WTC11 (cell line): ENCODE measurements at regions not wholly inside any gene's neighbourhood (a gene's known extent, or its start where the extent isn't known, plus 50 kb on each side); places are given as distances from the start of the nearest gene placed in this dataset.

Experiments
- ATAC-seq: fragments of 200-7000 bp; cut with Tn5 transposase; 2 replicates; pipeline ENCODE4 v1.10.0; 2021; ENCODE audit warnings: mild to moderate bottlenecking, moderate library complexity
- CTCF ChIA-PET: fragments of 300-600 bp; sonication (Branson Sonifier 250); formaldehyde crosslinking; loops from one replicate; lab custom pipeline; 2021; ENCODE audit warnings: antibody characterized with exemption; lab: Charles Lee
- POLR2A ChIA-PET: fragments of 350-600 bp; sonication (Branson Sonifier 250); formaldehyde crosslinking; loops from one replicate; lab custom pipeline; 2021; ENCODE audit warnings: antibody characterized with exemption; lab: Charles Lee
- DNase-seq: peaks from one replicate; pipeline ENCODE4 v3.0.0; 2021; ENCODE audit warnings: low spot score
- H3K27ac Mint-ChIP-seq: 2 replicates; pipeline ENCODE4 v1.8.0; 2021; ENCODE audit warnings: mixed read lengths
- H3K27me3 Mint-ChIP-seq: 2 replicates; pipeline ENCODE4 v1.8.0; 2021; ENCODE audit warnings: low read depth, mild to moderate bottlenecking, moderate library complexity, mixed read lengths
- H3K36me3 Mint-ChIP-seq: 2 replicates; pipeline ENCODE4 v1.8.0; 2021; ENCODE audit warnings: mixed read lengths
- H3K4me1 Mint-ChIP-seq: 2 replicates; pipeline ENCODE4 v1.8.0; 2022; ENCODE audit warnings: mixed read lengths
- H3K4me3 Mint-ChIP-seq: 2 replicates; pipeline ENCODE4 v1.8.0; 2021; ENCODE audit warnings: mild to moderate bottlenecking, moderate library complexity, mixed read lengths
- H3K9me3 Mint-ChIP-seq: 2 replicates; pipeline ENCODE4 v1.8.0; 2021; ENCODE audit warnings: mixed read lengths
- AFF4 ChIP-seq: sonication (generic); formaldehyde crosslinking; IDR thresholded peaks from 2 replicates; pipeline ENCODE4 v1.8.1; 2023; ENCODE audit warnings: mild to moderate bottlenecking, missing genetic modification reagents, borderline replicate concordance
- FOXK1 ChIP-seq: sonication (generic); formaldehyde crosslinking; IDR thresholded peaks from 2 replicates; pipeline ENCODE4 v1.8.0; 2022; ENCODE audit warnings: mild to moderate bottlenecking, moderate library complexity, missing genetic modification reagents
- GABPB1 ChIP-seq: sonication (generic); formaldehyde crosslinking; IDR thresholded peaks from 2 replicates; pipeline ENCODE4 v1.8.1; 2023; ENCODE audit warnings: mild to moderate bottlenecking, missing genetic modification reagents
- GTF2I ChIP-seq: fragments of 250-450 bp; sonication (Bioruptor Pico); conservative IDR thresholded peaks from 2 replicates; pipeline ENCODE4 v1.4.0; 2021; ENCODE audit warnings: mild to moderate bottlenecking
- HMGXB4 ChIP-seq: sonication (generic); formaldehyde crosslinking; IDR thresholded peaks from 2 replicates; pipeline ENCODE4 v1.8.1; 2023; ENCODE audit warnings: mild to moderate bottlenecking, moderate library complexity, missing genetic modification reagents
- IRF2 ChIP-seq: sonication (generic); formaldehyde crosslinking; IDR thresholded peaks from 2 replicates; pipeline ENCODE4 v1.8.0; 2022; ENCODE audit warnings: low read depth, missing genetic modification reagents, borderline replicate concordance
- JAZF1 ChIP-seq: fragments of 250-450 bp; sonication (Bioruptor Pico); IDR thresholded peaks from 2 replicates; pipeline ENCODE4 v1.9.0; 2021; ENCODE audit warnings: moderate library complexity, mild to moderate bottlenecking, inconsistent platforms
- KAT7 ChIP-seq: sonication (generic); formaldehyde crosslinking; IDR thresholded peaks from 2 replicates; pipeline ENCODE4 v1.8.1; 2023; ENCODE audit warnings: missing genetic modification reagents, mild to moderate bottlenecking, borderline replicate concordance
- MLX ChIP-seq: sonication (generic); formaldehyde crosslinking; IDR thresholded peaks from 2 replicates; pipeline ENCODE4 v1.8.1; 2023; ENCODE audit warnings: mild to moderate bottlenecking, missing genetic modification reagents, moderate library complexity
- NR2C2 ChIP-seq: sonication (generic); formaldehyde crosslinking; IDR thresholded peaks from 2 replicates; pipeline ENCODE4 v1.8.0; 2022; ENCODE audit warnings: mild to moderate bottlenecking, missing genetic modification reagents
- PREB ChIP-seq: sonication (generic); formaldehyde crosslinking; IDR thresholded peaks from 2 replicates; pipeline ENCODE4 v1.8.1; 2022; ENCODE audit warnings: mild to moderate bottlenecking, missing genetic modification reagents, moderate library complexity, borderline replicate concordance
- PRRX2 ChIP-seq: fragments of 250-450 bp; sonication (Bioruptor Pico); IDR thresholded peaks from 2 replicates; pipeline ENCODE4 v1.8.0; 2021; ENCODE audit warnings: mild to moderate bottlenecking
- RELA ChIP-seq: sonication (generic); formaldehyde crosslinking; IDR thresholded peaks from 2 replicates; pipeline ENCODE4 v1.8.1; 2022; ENCODE audit warnings: missing genetic modification reagents, mild to moderate bottlenecking, borderline replicate concordance
- TEAD4 ChIP-seq: sonication (generic); formaldehyde crosslinking; IDR thresholded peaks from 2 replicates; pipeline ENCODE4 v1.8.0; 2022; ENCODE audit warnings: mild to moderate bottlenecking, missing genetic modification reagents
- ZNF423 ChIP-seq: fragments of 250-450 bp; sonication (Bioruptor Pico); IDR thresholded peaks from 2 replicates; pipeline ENCODE4 v2.1.2; 2022; ENCODE audit warnings: mild to moderate bottlenecking, moderate library complexity
- TF ChIP-seq, protein P1 (sequence below): sonication (generic); formaldehyde crosslinking; IDR thresholded peaks from 2 replicates; pipeline ENCODE4 v1.8.0; 2023; ENCODE audit warnings: mild to moderate bottlenecking, missing genetic modification reagents
- TF ChIP-seq, protein P2 (sequence below): sonication (generic); formaldehyde crosslinking; conservative IDR thresholded peaks from 2 replicates; pipeline ENCODE4 v1.8.1; 2022; ENCODE audit warnings: mild to moderate bottlenecking, missing genetic modification reagents
- TF ChIP-seq, protein P3 (sequence below): fragments of 250-450 bp; sonication (Bioruptor Pico); IDR thresholded peaks from 2 replicates; pipeline ENCODE4 v1.9.0; 2021; ENCODE audit warnings: mild to moderate bottlenecking, borderline replicate concordance
- TF ChIP-seq, protein P4 (sequence below): sonication (generic); formaldehyde crosslinking; IDR thresholded peaks from 2 replicates; pipeline ENCODE4 v1.8.1; 2022; ENCODE audit warnings: low read depth, missing genetic modification reagents, borderline replicate concordance

DNA sequence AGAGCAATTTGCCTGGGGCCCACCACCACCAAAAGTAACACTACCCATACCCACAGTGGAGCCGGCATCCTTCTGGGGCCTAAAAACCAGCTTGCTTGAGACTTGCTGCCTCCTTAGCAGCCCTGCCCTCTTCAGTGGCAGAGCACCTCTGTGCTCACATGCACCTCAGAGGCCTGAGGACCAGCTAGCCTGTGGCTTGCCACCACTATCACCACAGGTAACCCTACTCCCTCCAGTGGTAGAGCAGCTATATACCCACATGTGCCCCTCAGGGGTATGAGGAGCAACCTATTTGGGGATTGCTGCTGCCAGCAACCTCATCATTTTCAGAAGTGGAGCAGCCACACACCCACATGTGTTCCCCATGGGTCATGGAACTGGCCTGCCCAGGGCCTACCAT, 111.4 kb upstream of the SPRY2 start:
- no peaks in the 10 kb centered on the region for H3K4me1 Mint-ChIP-seq
- no peak overlapping the region for H3K27ac Mint-ChIP-seq
- DNase-seq (no peak), ATAC-seq (peak; percentile 68)
- H3K27me3 Mint-ChIP-seq = no peaks in the 10 kb centered on the region
- H3K9me3 Mint-ChIP-seq = no peaks in the 10 kb centered on the region; the same call in 1 of the 2 replicates
- TF ChIP-seq, protein P1, sequence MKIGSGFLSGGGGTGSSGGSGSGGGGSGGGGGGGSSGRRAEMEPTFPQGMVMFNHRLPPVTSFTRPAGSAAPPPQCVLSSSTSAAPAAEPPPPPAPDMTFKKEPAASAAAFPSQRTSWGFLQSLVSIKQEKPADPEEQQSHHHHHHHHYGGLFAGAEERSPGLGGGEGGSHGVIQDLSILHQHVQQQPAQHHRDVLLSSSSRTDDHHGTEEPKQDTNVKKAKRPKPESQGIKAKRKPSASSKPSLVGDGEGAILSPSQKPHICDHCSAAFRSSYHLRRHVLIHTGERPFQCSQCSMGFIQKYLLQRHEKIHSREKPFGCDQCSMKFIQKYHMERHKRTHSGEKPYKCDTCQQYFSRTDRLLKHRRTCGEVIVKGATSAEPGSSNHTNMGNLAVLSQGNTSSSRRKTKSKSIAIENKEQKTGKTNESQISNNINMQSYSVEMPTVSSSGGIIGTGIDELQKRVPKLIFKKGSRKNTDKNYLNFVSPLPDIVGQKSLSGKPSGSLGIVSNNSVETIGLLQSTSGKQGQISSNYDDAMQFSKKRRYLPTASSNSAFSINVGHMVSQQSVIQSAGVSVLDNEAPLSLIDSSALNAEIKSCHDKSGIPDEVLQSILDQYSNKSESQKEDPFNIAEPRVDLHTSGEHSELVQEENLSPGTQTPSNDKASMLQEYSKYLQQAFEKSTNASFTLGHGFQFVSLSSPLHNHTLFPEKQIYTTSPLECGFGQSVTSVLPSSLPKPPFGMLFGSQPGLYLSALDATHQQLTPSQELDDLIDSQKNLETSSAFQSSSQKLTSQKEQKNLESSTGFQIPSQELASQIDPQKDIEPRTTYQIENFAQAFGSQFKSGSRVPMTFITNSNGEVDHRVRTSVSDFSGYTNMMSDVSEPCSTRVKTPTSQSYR (CRISPR knock-in tag) = no peak
- no peak for TF ChIP-seq MLX (CRISPR knock-in tag)
- no peak for TF ChIP-seq NR2C2 (CRISPR knock-in tag)
- TF ChIP-seq GABPB1 (CRISPR knock-in tag) = no peak
- no peak for TF ChIP-seq JAZF1 (CRISPR knock-in tag)
- no peak for TF ChIP-seq KAT7 (CRISPR knock-in tag)
- no peak for TF ChIP-seq PREB
- no peak for TF ChIP-seq ZNF423
- TF ChIP-seq, protein P2, sequence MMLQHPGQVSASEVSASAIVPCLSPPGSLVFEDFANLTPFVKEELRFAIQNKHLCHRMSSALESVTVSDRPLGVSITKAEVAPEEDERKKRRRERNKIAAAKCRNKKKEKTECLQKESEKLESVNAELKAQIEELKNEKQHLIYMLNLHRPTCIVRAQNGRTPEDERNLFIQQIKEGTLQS (CRISPR knock-in tag) = no peak
- TF ChIP-seq IRF2 (CRISPR knock-in tag) = no peak
- TF ChIP-seq HMGXB4 (CRISPR knock-in tag) = no peak
- TF ChIP-seq FOXK1 = no peak
- TF ChIP-seq RELA (CRISPR knock-in tag) = no peak
- TF ChIP-seq AFF4 = no peak
- TF ChIP-seq TEAD4 (CRISPR knock-in tag) = no peak
- TF ChIP-seq, protein P3, sequence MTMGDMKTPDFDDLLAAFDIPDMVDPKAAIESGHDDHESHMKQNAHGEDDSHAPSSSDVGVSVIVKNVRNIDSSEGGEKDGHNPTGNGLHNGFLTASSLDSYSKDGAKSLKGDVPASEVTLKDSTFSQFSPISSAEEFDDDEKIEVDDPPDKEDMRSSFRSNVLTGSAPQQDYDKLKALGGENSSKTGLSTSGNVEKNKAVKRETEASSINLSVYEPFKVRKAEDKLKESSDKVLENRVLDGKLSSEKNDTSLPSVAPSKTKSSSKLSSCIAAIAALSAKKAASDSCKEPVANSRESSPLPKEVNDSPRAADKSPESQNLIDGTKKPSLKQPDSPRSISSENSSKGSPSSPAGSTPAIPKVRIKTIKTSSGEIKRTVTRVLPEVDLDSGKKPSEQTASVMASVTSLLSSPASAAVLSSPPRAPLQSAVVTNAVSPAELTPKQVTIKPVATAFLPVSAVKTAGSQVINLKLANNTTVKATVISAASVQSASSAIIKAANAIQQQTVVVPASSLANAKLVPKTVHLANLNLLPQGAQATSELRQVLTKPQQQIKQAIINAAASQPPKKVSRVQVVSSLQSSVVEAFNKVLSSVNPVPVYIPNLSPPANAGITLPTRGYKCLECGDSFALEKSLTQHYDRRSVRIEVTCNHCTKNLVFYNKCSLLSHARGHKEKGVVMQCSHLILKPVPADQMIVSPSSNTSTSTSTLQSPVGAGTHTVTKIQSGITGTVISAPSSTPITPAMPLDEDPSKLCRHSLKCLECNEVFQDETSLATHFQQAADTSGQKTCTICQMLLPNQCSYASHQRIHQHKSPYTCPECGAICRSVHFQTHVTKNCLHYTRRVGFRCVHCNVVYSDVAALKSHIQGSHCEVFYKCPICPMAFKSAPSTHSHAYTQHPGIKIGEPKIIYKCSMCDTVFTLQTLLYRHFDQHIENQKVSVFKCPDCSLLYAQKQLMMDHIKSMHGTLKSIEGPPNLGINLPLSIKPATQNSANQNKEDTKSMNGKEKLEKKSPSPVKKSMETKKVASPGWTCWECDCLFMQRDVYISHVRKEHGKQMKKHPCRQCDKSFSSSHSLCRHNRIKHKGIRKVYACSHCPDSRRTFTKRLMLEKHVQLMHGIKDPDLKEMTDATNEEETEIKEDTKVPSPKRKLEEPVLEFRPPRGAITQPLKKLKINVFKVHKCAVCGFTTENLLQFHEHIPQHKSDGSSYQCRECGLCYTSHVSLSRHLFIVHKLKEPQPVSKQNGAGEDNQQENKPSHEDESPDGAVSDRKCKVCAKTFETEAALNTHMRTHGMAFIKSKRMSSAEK (CRISPR knock-in tag) = no peak
- TF ChIP-seq, protein P4, sequence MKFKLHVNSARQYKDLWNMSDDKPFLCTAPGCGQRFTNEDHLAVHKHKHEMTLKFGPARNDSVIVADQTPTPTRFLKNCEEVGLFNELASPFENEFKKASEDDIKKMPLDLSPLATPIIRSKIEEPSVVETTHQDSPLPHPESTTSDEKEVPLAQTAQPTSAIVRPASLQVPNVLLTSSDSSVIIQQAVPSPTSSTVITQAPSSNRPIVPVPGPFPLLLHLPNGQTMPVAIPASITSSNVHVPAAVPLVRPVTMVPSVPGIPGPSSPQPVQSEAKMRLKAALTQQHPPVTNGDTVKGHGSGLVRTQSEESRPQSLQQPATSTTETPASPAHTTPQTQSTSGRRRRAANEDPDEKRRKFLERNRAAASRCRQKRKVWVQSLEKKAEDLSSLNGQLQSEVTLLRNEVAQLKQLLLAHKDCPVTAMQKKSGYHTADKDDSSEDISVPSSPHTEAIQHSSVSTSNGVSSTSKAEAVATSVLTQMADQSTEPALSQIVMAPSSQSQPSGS (CRISPR knock-in tag) = no peak
- no peak for TF ChIP-seq PRRX2
- TF ChIP-seq GTF2I (CRISPR knock-in tag) = no peak
- H3K4me3 Mint-ChIP-seq = no peak overlapping the region
- ChIA-PET POLR2A (no interaction called here), CTCF (interaction anchor here (0.6 kb wide), 1 partner anchor 22 kb away, joined by 3 read pairs; no protein-coding TSS in a partner anchor)
- no peaks in the 10 kb centered on the region for H3K36me3 Mint-ChIP-seq
